ENCODE measurements at regions not wholly inside any gene's neighbourhood (a gene's known extent, or its start where the extent isn't known, plus 50 kb on each side); places are given as distances from the start of the nearest gene placed in this dataset.
A peak's percentile ranks its signal among the peaks of the same experiment; 100 is the strongest.

DNA sequence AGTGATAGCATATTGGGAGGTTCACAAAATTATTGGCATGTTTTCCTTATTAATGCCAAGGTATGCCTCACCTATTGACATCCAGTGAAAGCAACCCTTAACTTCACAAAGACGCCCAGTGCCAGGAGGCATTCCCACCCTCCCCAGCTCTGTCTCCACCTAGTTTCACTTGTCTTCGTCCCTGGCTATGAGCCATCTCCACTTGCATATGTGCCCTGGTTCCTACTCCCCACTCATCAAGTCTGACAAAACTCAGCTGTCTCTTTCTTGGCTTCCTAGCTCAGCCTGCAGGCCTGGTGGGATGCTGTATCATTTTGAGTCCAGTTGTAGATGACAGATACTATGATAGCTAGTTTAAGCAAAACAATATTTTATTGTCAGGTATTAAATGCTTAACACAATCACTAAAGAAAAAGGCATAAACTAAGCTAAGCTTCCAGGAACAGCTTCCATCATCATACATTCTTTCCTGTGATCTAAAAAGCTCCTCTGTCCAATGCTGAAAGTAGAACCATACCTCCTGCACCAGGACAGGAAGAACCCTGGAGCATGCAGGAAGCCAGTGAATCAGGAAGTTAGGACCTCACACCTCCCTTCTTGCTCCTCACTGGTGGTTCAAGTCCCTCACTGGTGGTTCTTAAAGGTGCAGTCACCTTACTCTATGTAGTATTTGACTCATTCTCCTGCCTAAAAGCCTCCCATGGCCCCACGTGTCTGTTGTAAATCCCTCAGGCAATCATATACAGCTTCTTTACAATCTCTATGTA lies 410.3 kb upstream of the RASGEF1B start:
- DNase-seq (ENCODE audit: low read depth), result no peak

- DNase-seq (ENCODE audit: low read depth), result no peak
These were observed 404.4 kb upstream of the RASGEF1B start for GRCh38 chr4:81876106-81876505.

DNA sequence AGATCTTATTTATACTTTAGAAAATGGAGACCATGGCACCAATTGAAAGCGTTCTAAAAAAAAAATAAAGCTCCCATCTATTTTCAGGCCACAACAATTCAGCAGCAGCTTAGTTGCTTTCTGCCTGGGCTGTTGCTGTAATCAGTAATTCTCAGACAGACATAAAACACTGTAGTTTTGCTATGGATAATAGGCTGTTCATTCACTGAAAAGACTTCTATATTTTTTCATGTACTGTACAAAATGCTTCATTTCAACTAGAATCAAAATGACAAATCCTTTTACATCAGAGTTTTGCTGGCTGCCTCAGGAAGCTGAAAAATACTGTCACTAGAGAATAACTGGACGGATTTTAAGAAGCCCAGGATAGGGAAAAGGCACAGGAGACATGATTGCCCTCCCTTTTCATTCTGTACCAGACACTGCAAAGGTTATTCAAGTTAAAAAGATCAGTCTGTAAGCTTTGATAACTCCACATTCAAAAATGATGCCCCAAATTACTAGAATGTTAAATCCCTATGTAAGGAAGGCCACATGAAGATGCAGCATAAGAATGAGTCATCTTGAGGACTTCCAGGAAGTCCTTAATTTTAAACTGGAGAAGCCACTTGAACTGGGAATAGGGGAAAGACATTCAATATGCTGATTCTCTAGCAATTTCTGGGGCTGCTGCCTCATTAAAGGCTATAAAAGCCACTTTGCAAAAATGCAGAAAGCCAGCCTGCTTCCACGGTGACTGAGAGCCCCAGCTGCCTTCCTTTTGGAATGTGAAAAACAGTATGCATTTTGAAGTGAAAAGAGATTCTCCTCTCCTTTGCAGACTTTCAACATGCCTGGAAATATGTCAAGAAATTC lies 403.2 kb upstream of the RASGEF1B start:
- no peak for DNase-seq (ENCODE audit: low read depth)

- no peak for DNase-seq (ENCODE audit: low read depth)
These were observed 398.6 kb upstream of the RASGEF1B start for GRCh38 chr4:81870275-81870674.

DNA sequence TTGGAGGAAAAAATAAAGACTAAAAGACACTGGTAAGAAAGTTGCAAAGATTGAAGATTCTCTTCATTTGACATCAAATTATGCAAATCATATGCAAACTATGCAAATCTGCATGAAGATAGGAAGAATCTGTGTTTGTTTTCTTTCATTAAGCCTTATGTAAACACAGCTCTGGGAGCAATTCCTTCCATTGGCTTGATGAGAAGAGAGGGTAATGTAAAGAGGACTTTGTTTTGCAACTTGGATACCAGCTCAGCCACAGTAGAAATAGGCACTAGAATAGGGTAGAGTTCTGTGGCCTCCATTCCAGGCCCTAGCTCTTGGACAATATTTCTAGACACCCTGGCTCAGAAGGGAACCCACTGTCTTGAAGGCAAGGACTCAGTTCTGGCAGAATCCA lies 388.4 kb upstream of the RASGEF1B start:
- no peak for DNase-seq (ENCODE audit: low read depth)

GRCh38 chr4:81854406-81854805 lies 382.7 kb upstream of the RASGEF1B start:
- no peak for DNase-seq (ENCODE audit: low read depth)

DNA sequence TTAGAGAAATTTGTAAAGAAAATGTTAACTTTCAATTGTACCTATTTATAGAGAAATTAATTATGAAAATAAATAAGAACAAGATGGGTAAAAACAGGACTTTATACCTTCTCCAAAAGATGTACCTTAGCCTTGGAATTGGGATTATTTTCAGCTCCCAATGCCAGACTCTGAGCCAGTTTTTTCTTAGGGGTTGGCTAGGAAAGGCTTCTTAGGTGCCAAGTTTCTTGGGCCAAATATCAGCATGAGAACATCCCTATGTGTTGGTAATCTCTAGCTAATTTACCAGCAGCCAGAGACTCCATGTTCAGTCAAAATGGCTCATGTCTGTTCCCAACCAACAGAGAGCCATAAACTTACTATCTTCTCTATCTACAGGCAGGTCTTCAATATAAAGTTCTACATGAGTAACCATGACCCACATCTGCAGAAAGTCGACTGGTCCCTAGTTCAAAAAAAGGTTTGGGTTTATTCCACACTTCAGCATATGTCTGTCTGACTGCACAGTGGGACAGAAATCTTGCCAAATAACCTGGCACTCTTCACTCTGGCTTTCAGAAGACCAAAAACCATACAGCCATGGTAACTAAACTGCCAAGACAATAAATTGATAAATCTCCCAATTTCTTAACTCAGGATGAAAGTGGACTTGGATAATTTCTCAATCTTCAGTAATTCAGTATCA lies 380.5 kb upstream of the RASGEF1B start:
- no peak for DNase-seq (ENCODE audit: low read depth)

GRCh38 chr4:81850701-81851100 lies 379.0 kb upstream of the RASGEF1B start:
- DNase-seq (ENCODE audit: low read depth), result no peak

- DNase-seq (ENCODE audit: low read depth), result no peak
These were observed 374.1 kb upstream of the RASGEF1B start for GRCh38 chr4:81845761-81846160.

DNA sequence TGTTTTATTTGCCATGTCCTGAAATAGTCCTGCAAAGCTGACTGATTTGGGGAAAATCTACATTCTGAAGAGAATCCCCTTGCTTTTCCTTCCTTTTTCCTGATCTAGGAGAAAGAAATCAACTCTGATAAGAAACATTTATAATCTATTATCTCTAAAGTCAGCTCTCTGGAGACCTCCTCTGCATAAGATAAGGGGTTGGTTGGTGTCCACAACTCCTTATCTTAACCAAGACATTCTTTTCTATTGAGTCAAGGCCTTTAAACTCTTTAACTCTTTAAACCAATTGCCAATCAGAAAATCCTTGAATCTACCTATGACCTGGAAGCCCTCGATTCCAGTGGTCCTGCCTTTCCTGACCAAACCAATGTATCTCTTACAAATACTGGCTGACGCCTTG lies 373.6 kb upstream of the RASGEF1B start:
- DNase-seq (ENCODE audit: low read depth), result no peak

DNA sequence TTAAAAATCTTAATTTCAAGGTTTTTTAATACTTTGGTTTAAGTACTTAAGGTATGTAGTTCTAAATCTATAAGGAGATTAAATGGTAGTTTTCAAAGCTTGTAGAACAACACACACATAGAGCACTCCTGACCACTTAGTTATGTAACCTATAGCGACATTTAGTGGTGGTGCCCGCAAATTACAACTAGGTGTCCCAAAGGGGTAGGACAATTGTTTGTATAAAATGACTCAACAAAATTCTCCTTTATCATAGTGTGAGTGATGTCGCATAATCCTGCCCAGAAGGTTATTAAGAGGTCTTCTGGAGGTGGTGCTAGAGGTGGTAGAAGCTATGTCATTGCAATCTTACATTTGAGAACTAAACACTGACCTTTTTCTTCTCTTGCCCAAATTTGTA lies 373.0 kb upstream of the RASGEF1B start:
- DNase-seq (ENCODE audit: low read depth), result peak; percentile 22

DNA sequence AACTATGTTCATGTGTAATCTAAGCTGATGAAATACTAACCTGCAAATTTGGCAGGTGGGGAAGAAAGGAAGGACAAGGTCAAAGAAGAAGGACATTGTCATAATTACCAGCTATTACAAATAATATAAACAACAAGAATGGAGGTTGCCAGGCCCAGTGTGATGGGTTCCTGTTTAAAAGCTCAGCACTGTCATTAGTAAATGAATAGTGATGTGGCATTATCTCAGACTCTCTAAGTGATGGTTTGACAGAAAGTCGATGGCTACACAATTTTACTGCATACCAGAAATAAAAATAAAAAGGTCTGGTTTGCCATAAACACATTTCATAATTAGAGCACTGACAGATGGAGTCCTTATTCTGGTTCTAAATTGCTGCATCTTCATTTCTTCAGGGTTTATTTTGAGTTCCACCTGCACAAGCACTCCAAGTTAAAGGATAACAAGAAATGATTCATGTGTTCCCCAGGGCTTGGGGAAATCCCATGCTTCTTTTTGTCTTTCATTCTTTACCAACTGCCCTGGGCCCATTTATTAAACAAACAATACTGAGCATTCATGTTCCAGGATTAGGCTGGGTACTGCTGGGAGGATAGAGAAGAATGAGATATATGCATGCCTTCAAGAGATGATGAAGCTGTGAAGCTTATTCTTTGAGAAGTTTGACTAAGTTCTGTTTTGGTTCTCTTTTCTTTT lies 367.8 kb upstream of the RASGEF1B start:
- DNase-seq (ENCODE audit: low read depth), result no peak

DNA sequence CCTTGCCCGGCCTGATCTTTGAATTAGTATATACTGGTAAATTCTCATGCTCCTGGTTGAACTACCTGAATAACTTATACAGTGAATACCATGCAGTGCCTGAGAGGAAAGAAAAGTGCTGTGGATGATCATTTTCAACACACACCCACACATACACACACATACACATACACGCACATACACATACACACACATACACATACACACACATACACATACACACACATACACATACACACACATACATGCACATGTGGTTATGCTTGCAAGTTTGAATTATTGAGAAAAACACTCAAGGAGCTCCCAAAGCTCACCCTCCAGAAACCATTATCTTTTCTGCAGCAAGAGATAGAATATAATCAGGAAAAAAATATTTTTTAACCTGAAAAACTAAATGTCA lies 366.9 kb upstream of the RASGEF1B start:
- DNase-seq (ENCODE audit: low read depth), result no peak

DNA sequence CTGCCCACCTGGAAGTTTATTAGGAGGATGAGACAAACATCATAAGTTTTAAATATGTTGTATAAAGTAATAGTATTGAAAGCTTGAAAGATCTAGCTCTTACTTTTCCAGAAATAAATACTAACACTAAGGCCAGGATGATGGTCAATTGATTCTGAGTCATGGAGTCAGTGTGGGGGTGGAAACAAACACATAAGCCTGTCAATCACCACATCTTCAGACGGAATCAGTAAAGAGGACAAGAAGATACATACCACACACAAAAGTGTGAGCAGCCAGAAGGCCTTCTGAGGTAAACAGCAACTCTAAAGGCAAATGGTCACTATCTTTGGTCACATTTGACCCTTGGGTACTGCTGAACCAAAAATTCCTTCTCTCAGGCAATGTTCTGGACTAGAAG lies 365.0 kb upstream of the RASGEF1B start:
- no peak for DNase-seq (ENCODE audit: low read depth)

- DNase-seq (ENCODE audit: low read depth), result no peak
These were observed 361.9 kb upstream of the RASGEF1B start for GRCh38 chr4:81833576-81833975.

DNA sequence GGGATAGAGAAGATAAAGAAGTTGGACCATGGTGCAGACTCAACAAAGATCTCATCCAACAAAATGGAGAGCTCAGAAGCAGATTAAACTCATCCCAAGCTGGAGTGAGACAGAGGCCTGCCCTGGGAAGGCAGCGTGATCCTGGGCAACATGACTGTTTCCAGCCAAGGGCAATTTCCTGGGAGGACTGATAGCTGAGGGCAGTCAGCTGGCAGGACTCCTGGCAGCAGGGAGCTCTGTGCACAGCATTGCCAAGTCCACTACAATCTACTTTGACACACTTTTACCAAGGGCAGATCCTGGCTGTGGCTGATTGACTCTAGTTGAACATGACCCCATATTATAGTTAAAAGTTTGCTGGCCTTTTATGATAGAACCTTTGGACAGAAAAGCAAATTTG lies 357.3 kb upstream of the RASGEF1B start:
- DNase-seq (ENCODE audit: low read depth), result no peak

GRCh38 chr4:81827577-81828202 lies 356.0 kb upstream of the RASGEF1B start:
- no peak for DNase-seq (ENCODE audit: low read depth)

DNA sequence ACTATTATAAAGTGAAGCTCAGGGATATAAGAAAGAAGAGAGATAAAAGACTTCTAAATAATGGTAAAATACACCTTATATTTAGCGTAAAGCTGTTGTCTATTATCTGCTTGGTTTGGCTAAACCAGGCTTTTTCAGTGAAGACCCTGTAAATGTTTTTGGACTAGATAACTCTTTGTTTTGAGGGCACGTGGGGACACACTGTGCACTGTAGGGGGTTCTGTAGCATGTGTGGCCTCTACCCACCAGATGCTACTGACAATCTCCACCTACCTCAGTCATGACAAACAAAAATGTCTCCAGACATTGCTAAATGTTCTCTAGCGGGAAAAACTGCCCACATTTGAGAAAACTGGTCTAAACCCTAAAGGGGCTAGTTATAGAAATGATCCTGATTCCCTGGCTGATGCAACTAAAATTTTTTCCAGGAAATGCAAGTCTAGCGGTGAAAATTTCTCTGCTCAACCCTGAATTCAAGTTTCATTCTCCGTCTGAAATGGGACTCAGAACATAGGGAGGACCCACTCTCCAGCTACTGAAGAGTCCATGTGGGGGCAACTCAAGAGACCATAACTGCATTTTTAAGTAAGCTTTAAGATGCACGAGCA lies 355.2 kb upstream of the RASGEF1B start:
- no peak for DNase-seq (ENCODE audit: low read depth)

GRCh38 chr4:81826335-81826734 lies 354.6 kb upstream of the RASGEF1B start:
- DNase-seq (ENCODE audit: low read depth), result no peak

GRCh38 chr4:81818385-81818920 lies 346.7 kb upstream of the RASGEF1B start:
- DNase-seq (ENCODE audit: low read depth), result no peak
